Fibroblast of villous mesenchyme (primary cell): ENCODE measurements at regions not wholly inside any gene's neighbourhood (a gene's known extent, or its start where the extent isn't known, plus 50 kb on each side); places are given as distances from the start of the nearest gene placed in this dataset.

Source experiments
- DNase-seq: peaks from one replicate; pipeline ENCODE4 v3.0.0-alpha.2; 2010; ENCODE audit warnings: low read depth
- H3K4me3 ChIP-seq: 2 replicates; pipeline ENCODE4 v1.5.1; 2011; ENCODE audit warnings: low read depth, mild to moderate bottlenecking, low read length
- CTCF ChIP-seq: IDR thresholded peaks from 2 replicates; pipeline ENCODE4 v1.5.1; 2012; ENCODE audit warnings: low read depth, mild to moderate bottlenecking, low read length; ENCODE audit not compliant: insufficient read depth

- TF ChIP-seq CTCF: no peak
- DNase-seq: no peak
- no peak overlapping the region for H3K4me3 ChIP-seq
Observed at GRCh38 chr18:22340331-22340730, 77.4 kb downstream of the CTAGE1 start.

GRCh38 chr18:22339913-22340312 lies 77.8 kb downstream of the CTAGE1 start:
- H3K4me3 ChIP-seq: no peak overlapping the region
- no peak for TF ChIP-seq CTCF
- DNase-seq: no peak

GRCh38 chr18:22337833-22338232 lies 79.9 kb downstream of the CTAGE1 start:
- no peak for TF ChIP-seq CTCF
- no peak for DNase-seq
- H3K4me3 ChIP-seq: no peak overlapping the region

- H3K4me3 ChIP-seq: no peak overlapping the region
- no peak for TF ChIP-seq CTCF
- peak; percentile 28 for DNase-seq
Observed at GRCh38 chr18:22337306-22337705, 80.4 kb downstream of the CTAGE1 start.

- DNase-seq: no peak
- TF ChIP-seq CTCF: no peak
- H3K4me3 ChIP-seq: no peak overlapping the region
Observed at GRCh38 chr18:22336406-22336805, 81.3 kb downstream of the CTAGE1 start.

GRCh38 chr18:22335731-22336198 lies 82.0 kb downstream of the CTAGE1 start:
- TF ChIP-seq CTCF: no peak
- H3K4me3 ChIP-seq: no peak overlapping the region
- no peak for DNase-seq

GRCh38 chr18:22334567-22334966 lies 83.1 kb downstream of the CTAGE1 start:
- H3K4me3 ChIP-seq: no peak overlapping the region
- TF ChIP-seq CTCF: no peak
- no peak for DNase-seq
